Panc1 (cell line): ENCODE measurements at regions not wholly inside any gene's neighbourhood (a gene's known extent, or its start where the extent isn't known, plus 50 kb on each side); places are given as distances from the start of the nearest gene placed in this dataset.

Experiments used
- CTCF ChIP-seq: fragments of 450-650 bp; IDR thresholded peaks from 2 replicates; pipeline ENCODE4 v1.5.1; 2017; ENCODE audit warnings: mild to moderate bottlenecking
- POLR2AphosphoS5 ChIP-seq: IDR thresholded peaks from 2 replicates; pipeline ENCODE4 v1.6.1; 2012; ENCODE audit warnings: mild to moderate bottlenecking, low read depth, low read length, moderate library complexity
- REST ChIP-seq, 2 experiments: IDR thresholded peaks; 2 replicates each; pipeline ENCODE4 v1.6.1; 2011 to 2012; ENCODE audit warnings: low read depth in 2 of 2, control low read depth in 1 of 2, low read length in 1 of 2, mild to moderate bottlenecking in 1 of 2, moderate library complexity in 1 of 2; ENCODE audit not compliant: insufficient read depth in 1 of 2
- SIN3A ChIP-seq: IDR thresholded peaks from 2 replicates; pipeline ENCODE4 v1.6.1; 2012; ENCODE audit warnings: low read depth, mild to moderate bottlenecking, low read length, moderate library complexity, borderline replicate concordance; ENCODE audit not compliant: insufficient read depth
- TCF7L2 ChIP-seq: IDR thresholded peaks from 2 replicates; pipeline ENCODE4 v1.6.1; 2011; ENCODE audit warnings: mild to moderate bottlenecking, low read depth, low read length, inconsistent platforms

GRCh38 chr6:126477678-126478077, 137.8 kb downstream of the CENPW start:
- TF ChIP-seq CTCF (no peak), SIN3A (no peak), REST (IDR thresholded peaks at IDR 0.05; ENCODE audit: insufficient read depth in 1 of 2, low read depth in 2 of 2, low read length in 1 of 2) (no peak), POLR2AphosphoS5 (no peak), TCF7L2 (no peak)
